SK-N-MC (cell line): ENCODE measurements at regions not wholly inside any gene's neighbourhood (a gene's known extent, or its start where the extent isn't known, plus 50 kb on each side); places are given as distances from the start of the nearest gene placed in this dataset.

Source experiments
- EZH2 ChIP-seq: fragments of 200-600 bp; sonication (generic); IDR thresholded peaks from one replicate; pipeline ENCODE4 v1.6.1; 2017; ENCODE audit warnings: antibody characterized with exemption
- FOXP2 ChIP-seq: optimal IDR thresholded peaks from 2 replicates; pipeline ENCODE3; 2011; ENCODE audit warnings: mild to moderate bottlenecking, moderate library complexity; ENCODE audit not compliant: insufficient read depth; ENCODE audit errors: extremely low read length, control extremely low read depth
- POLR2AphosphoS5 ChIP-seq: IDR thresholded peaks from 2 replicates; pipeline ENCODE4 v1.6.1; 2012; ENCODE audit warnings: mild to moderate bottlenecking, low read depth, low read length, borderline replicate concordance

- TF ChIP-seq EZH2 (no peak), POLR2AphosphoS5 (no peak), FOXP2 (no peak)
Observed at GRCh38 chr10:33559105-33559504, 224.6 kb upstream of the NRP1 start.
